Right atrium auricular region (tissue), 2 donors: ENCODE measurements at regions not wholly inside any gene's neighbourhood (a gene's known extent, or its start where the extent isn't known, plus 50 kb on each side); places are given as distances from the start of the nearest gene placed in this dataset.

Experiments used
- DNase-seq: peaks from one replicate; pipeline ENCODE4 v3.0.0-alpha.2; 2019; ENCODE audit warnings: low spot score
- H3K27ac ChIP-seq, 2 donors: fragments of 200-600 bp; sonication (generic); 1 replicate in 1 of 2; 2 replicates in 1 of 2; pipeline ENCODE4 v1.5.1; 2016 to 2019
- H3K27me3 ChIP-seq, 2 donors: fragments of 200-600 bp; sonication (generic); one replicate each; pipeline versions ENCODE4 v1.5.1 to v1.6.0; 2017 to 2019
- H3K36me3 ChIP-seq: fragments of 200-600 bp; sonication (generic); one replicate; pipeline ENCODE4 v1.5.1; 2016
- H3K4me1 ChIP-seq, 2 donors: fragments of 200-600 bp; sonication (generic); one replicate each; pipeline versions ENCODE4 v1.5.1 to v1.6.0; 2017 to 2019
- H3K4me3 ChIP-seq, 2 donors: fragments of 200-600 bp; sonication (generic); 1 replicate in 1 of 2; 2 replicates in 1 of 2; pipeline ENCODE4 v1.5.1; 2017 to 2019; ENCODE audit warnings: mild to moderate bottlenecking in 1 of 2, moderate library complexity in 1 of 2
- H3K9me3 ChIP-seq, 2 donors: fragments of 200-600 bp; sonication (generic); one replicate each; pipeline ENCODE4 v1.5.1; 2019
- TF ChIP-seq, protein P1 (sequence below), 2 donors: fragments of 200-600 bp; sonication (generic); IDR thresholded peaks; one replicate each; pipeline ENCODE4 v1.5.1; 2019; ENCODE audit warnings: antibody characterized with exemption in 2 of 2

- no peak for DNase-seq
These were observed 810.6 kb downstream of the EPHA7 start for GRCh38 chr6:92608751-92609150.

DNA sequence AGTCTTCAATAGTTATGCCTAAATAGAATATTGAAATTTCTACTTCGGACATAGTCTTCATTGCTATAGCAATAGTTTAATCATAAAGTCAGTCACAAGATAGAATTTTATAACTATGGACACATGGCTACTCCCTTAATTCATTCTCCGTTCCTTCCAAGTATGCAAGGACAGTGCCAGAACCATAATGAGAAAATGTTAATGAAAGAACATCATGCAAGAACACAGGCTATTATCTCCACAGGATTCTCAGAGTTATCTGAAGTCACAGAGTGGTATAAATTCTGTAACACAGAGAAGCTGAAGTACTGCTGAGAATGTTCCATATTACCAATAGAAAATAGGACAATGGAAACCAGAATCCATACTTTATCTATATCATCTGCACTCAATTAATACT, 826.2 kb downstream of the EPHA7 start:
- Histone ChIP-seq H3K4me3 (no peak overlapping the region), H3K4me1 (no peaks in the 10 kb centered on the region)

More at GRCh38 chr6:92608751-92609150, 810.6 kb downstream of the EPHA7 start:
- Histone ChIP-seq H3K4me3 (no peak overlapping the region), H3K4me1 (no peaks in the 10 kb centered on the region), H3K9me3 (peaks cover 0 to 8% of the 10 kb centered on the region in 2 donors), H3K27ac (no peak overlapping the region), H3K36me3 (no peaks in the 10 kb centered on the region), H3K27me3 (no peaks in the 10 kb centered on the region)
- TF ChIP-seq, protein P1, sequence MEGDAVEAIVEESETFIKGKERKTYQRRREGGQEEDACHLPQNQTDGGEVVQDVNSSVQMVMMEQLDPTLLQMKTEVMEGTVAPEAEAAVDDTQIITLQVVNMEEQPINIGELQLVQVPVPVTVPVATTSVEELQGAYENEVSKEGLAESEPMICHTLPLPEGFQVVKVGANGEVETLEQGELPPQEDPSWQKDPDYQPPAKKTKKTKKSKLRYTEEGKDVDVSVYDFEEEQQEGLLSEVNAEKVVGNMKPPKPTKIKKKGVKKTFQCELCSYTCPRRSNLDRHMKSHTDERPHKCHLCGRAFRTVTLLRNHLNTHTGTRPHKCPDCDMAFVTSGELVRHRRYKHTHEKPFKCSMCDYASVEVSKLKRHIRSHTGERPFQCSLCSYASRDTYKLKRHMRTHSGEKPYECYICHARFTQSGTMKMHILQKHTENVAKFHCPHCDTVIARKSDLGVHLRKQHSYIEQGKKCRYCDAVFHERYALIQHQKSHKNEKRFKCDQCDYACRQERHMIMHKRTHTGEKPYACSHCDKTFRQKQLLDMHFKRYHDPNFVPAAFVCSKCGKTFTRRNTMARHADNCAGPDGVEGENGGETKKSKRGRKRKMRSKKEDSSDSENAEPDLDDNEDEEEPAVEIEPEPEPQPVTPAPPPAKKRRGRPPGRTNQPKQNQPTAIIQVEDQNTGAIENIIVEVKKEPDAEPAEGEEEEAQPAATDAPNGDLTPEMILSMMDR (IDR thresholded peaks at IDR 0.05) = no peak

GRCh38 chr6:92589996-92590395, 829.4 kb downstream of the EPHA7 start:
- Histone ChIP-seq H3K4me3 (no peak overlapping the region), H3K36me3 (no peaks in the 10 kb centered on the region), H3K27me3 (no peaks in the 10 kb centered on the region), H3K27ac (no peak overlapping the region), H3K4me1 (no peaks in the 10 kb centered on the region), H3K9me3 (no peaks in the 10 kb centered on the region)
- no peak for DNase-seq
- TF ChIP-seq, protein P1 (IDR thresholded peaks at IDR 0.05) = no peak

More for the DNA sequence above, 826.2 kb downstream of the EPHA7 start:
- Histone ChIP-seq H3K27ac (no peak overlapping the region), H3K9me3 (no peaks in the 10 kb centered on the region), H3K36me3 (no peaks in the 10 kb centered on the region), H3K27me3 (no peaks in the 10 kb centered on the region)
- DNase-seq = no peak
- TF ChIP-seq, protein P1 (IDR thresholded peaks at IDR 0.05) = no peak

DNA sequence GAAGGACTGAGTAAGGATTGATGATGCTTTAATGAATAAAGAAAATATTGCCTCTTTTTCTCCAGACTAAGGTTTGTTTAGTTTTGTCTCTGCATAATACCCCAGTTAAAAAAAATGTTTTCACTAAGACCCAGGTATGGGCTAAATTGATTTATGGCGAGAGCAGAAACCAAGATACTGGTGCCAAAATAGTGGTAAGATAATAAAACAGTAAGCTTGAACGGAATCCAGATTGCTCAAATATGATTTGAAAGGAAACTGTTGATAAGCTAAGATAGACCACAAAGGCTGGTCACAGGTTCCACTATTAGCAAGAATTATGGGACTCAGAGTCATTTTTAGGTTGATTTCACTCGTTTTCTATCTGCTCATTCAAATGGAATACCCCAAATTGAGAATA, 831.2 kb downstream of the EPHA7 start:
- Histone ChIP-seq H3K4me1 (no peaks in the 10 kb centered on the region), H3K36me3 (no peaks in the 10 kb centered on the region), H3K27ac (no peak overlapping the region), H3K9me3 (no peaks in the 10 kb centered on the region), H3K4me3 (no peak overlapping the region), H3K27me3 (no peaks in the 10 kb centered on the region)
- TF ChIP-seq, protein P1 (IDR thresholded peaks at IDR 0.05) = no peak
- DNase-seq = no peak

GRCh38 chr6:92587525-92587924, 831.8 kb downstream of the EPHA7 start:
- H3K27ac ChIP-seq = no peak overlapping the region
- no peaks in the 10 kb centered on the region for H3K27me3 ChIP-seq
- no peak overlapping the region for H3K4me3 ChIP-seq
- H3K36me3 ChIP-seq = no peaks in the 10 kb centered on the region
- H3K4me1 ChIP-seq = no peaks in the 10 kb centered on the region
- no peak for DNase-seq
- no peaks in the 10 kb centered on the region for H3K9me3 ChIP-seq
- TF ChIP-seq, protein P1 (IDR thresholded peaks at IDR 0.05) = no peak

DNA sequence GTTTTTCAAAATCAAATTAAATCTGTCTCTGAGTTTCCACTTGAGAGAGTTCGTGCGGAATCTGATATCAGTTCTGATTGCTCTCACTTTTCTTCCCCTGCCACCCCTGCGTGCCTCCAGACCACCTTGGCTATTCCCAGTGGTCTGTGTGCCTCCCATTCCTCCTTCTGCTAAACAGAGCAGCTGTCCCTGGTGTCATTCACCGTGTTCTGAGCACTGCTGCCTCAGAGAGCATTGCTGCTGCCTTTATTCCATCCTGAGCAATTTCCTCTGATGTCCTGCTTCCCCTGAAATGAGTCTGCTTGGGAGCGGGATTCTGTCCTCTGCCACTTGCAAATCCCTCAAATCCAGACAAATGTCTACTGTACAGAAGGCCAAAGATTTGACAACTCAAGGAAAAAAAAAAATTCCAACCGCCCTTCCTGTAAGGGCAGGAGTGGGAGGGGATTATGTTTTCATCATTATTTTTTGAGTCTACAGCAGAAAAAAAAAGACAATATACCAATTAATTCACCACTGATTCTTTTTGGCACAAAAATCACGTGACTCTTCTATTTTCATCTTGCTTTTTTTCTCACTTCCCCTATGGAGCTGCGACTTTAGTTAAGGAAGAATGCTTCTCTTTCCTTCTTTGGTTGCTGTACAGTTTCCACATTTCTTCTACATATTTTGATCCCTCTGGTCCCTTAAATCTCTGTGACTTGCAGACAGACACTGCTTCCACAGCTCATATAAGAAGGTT, 833.0 kb downstream of the EPHA7 start:
- DNase-seq = no peak
- H3K9me3 ChIP-seq = peaks cover 2 to 4% of the 10 kb centered on the region in 2 donors
- H3K36me3 ChIP-seq = no peaks in the 10 kb centered on the region
- TF ChIP-seq, protein P1 (IDR thresholded peaks at IDR 0.05) = no peak
- no peaks in the 10 kb centered on the region for H3K27me3 ChIP-seq
- no peak overlapping the region for H3K27ac ChIP-seq
- H3K4me1 ChIP-seq = no peaks in the 10 kb centered on the region
- H3K4me3 ChIP-seq = no peak overlapping the region
